ENCODE measurements at regions not wholly inside any gene's neighbourhood (a gene's known extent, or its start where the extent isn't known, plus 50 kb on each side); places are given as distances from the start of the nearest gene placed in this dataset.

- TF ChIP-seq, protein P1, sequence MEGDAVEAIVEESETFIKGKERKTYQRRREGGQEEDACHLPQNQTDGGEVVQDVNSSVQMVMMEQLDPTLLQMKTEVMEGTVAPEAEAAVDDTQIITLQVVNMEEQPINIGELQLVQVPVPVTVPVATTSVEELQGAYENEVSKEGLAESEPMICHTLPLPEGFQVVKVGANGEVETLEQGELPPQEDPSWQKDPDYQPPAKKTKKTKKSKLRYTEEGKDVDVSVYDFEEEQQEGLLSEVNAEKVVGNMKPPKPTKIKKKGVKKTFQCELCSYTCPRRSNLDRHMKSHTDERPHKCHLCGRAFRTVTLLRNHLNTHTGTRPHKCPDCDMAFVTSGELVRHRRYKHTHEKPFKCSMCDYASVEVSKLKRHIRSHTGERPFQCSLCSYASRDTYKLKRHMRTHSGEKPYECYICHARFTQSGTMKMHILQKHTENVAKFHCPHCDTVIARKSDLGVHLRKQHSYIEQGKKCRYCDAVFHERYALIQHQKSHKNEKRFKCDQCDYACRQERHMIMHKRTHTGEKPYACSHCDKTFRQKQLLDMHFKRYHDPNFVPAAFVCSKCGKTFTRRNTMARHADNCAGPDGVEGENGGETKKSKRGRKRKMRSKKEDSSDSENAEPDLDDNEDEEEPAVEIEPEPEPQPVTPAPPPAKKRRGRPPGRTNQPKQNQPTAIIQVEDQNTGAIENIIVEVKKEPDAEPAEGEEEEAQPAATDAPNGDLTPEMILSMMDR (IDR thresholded peaks at IDR 0.05; ENCODE audit: low read length) = no peak
- TF ChIP-seq EZH2 (optimal IDR thresholded peaks at IDR 0.05; ENCODE audit: low read depth, low read length) (no peak), EZH2phosphoT487 (IDR thresholded peaks at IDR 0.05; ENCODE audit: low read length) (no peak)
Measured at GRCh38 chr1:102595106-102595505, 513.2 kb downstream of the COL11A1 start.

Data from MM.1S (cell line).